ENCODE measurements at regions not wholly inside any gene's neighbourhood (a gene's known extent, or its start where the extent isn't known, plus 50 kb on each side); places are given as distances from the start of the nearest gene placed in this dataset.
"Not testable (repeated sequence)": the region's sequence is repeated elsewhere in the genome, so short reads cannot be mapped to it uniquely, and the experiment has no call there.

DNA sequence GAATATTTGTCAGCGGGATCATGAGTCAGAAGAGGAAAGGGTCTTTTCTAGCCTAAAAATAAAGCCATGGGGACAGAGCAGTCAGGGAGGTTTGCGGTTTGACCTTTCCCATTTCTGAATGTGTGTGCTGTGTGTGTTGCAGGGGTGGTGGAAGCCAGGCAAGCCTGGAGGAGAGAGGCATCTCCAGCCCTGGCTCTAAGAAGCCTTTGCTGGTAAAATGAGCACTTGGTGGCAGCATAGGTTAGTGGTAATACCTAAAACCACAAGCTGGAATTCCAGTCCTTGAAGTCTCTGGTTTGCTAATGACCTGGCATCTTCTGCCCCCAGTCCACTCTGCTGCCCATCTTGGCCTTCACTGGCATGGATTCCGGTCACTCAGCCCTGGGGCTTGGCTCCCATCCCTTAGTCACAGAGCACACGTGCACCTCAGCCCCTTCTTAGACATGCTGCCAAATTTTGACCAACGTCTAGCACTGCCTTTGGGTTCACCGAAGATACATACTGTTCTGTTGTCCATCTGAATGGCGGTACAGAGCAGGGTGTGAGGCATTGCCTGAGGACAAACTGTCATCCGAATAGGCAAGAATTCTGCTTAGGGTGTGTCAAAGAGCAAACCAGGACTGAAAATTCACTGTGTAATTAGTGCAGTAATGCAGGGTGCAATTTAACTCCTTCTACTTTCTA lies 52.7 kb downstream of the KCNA5 start:
- no peak for DNase-seq (ENCODE audit: extremely low read depth in 1 of 2, low read depth in 1 of 2)

- no peak for DNase-seq (ENCODE audit: extremely low read depth in 1 of 2, low read depth in 1 of 2)
Observed at GRCh38 chr12:5097786-5098185, 54.1 kb downstream of the KCNA5 start.

DNA sequence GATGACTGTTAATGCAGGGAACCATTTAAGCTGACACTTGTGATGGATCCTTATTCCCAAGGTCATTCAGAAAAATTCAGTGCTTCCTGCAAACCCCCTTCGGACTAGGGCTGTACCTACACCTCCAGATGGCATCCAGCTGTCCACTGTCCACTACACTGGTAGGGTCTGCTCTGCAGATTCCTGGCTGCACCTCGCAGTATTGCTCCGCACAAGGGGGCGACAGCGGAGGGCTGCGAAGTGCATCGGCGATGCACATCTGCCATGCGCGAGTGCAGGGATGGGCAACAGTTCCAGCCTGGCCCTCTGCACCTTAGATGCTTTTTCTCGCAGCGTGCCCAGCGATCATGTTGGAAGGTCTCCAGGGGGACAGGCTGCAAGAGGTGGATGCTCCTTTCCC lies 55.5 kb downstream of the KCNA5 start:
- no peak for DNase-seq (ENCODE audit: extremely low read depth in 1 of 2, low read depth in 1 of 2)

- DNase-seq (ENCODE audit: extremely low read depth in 1 of 2, low read depth in 1 of 2), result no peak
Observed at GRCh38 chr12:5099591-5099990, 55.9 kb downstream of the KCNA5 start.

- DNase-seq (ENCODE audit: extremely low read depth in 1 of 2, low read depth in 1 of 2), result no peak
Observed at GRCh38 chr12:5101686-5102085, 58.0 kb downstream of the KCNA5 start.

DNA sequence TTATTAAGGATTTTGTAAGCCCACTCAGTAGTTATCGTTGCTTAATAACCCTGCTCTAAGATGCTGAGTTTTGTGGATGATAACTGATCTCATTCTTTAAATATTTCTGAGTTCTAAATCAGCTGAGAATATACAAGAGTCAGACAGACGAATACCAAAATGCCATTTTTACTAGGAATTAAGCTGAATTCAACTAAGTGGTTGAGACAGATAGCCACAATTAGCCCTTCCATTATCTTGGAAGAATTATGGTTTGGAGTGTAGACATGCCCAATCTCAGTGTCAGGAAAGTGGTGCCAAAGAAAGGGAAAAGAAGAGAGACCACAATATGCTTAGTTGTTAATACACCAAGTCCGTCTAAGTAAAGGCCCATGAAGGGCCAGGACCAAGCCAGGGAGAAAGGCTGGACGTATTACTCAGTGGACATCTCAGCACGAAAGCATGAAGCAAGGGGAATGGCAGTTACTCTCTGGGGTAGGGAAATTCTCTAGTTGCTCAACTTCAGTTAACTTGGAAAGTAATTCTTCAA lies 58.6 kb downstream of the KCNA5 start:
- DNase-seq (ENCODE audit: extremely low read depth in 1 of 2, low read depth in 1 of 2), result no peak

DNA sequence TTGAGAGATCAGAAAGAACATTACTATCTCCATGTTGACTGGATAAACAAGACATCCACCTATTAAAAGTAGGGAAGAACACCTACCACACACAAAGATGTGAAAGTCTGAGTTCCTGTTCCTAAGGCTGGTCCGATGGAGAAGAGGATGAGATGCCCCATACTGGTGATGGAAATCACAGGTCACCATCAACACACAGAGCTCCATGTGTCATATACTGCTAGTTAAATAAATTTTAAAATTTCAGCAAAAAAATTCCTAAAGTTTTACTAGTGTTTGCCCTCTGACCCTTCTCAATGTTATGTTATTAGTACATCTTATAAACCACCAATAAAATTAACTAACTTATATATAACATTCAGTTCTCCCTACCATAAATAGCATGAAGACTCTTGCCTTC lies 59.1 kb downstream of the KCNA5 start:
- no peak for DNase-seq (ENCODE audit: extremely low read depth in 1 of 2, low read depth in 1 of 2)

GRCh38 chr12:5110345-5110744 lies 66.7 kb downstream of the KCNA5 start:
- no peak for DNase-seq (ENCODE audit: extremely low read depth in 1 of 2, low read depth in 1 of 2)

GRCh38 chr12:5114436-5114835 lies 70.8 kb downstream of the KCNA5 start:
- no peak for DNase-seq (ENCODE audit: extremely low read depth in 1 of 2, low read depth in 1 of 2)

- not testable (repeated sequence) for DNase-seq (ENCODE audit: extremely low read depth in 1 of 2, low read depth in 1 of 2)
Observed at GRCh38 chr12:5121784-5122183, 78.1 kb downstream of the KCNA5 start.

GRCh38 chr12:5122256-5122831 lies 78.7 kb downstream of the KCNA5 start:
- not testable (repeated sequence) for DNase-seq (ENCODE audit: extremely low read depth in 1 of 2, low read depth in 1 of 2)

- no peak for DNase-seq (ENCODE audit: extremely low read depth in 1 of 2, low read depth in 1 of 2)
Observed at GRCh38 chr12:5123921-5124320, 80.2 kb downstream of the KCNA5 start.

GRCh38 chr12:5124401-5124800 lies 80.7 kb downstream of the KCNA5 start:
- no peak for DNase-seq (ENCODE audit: extremely low read depth in 1 of 2, low read depth in 1 of 2)

DNA sequence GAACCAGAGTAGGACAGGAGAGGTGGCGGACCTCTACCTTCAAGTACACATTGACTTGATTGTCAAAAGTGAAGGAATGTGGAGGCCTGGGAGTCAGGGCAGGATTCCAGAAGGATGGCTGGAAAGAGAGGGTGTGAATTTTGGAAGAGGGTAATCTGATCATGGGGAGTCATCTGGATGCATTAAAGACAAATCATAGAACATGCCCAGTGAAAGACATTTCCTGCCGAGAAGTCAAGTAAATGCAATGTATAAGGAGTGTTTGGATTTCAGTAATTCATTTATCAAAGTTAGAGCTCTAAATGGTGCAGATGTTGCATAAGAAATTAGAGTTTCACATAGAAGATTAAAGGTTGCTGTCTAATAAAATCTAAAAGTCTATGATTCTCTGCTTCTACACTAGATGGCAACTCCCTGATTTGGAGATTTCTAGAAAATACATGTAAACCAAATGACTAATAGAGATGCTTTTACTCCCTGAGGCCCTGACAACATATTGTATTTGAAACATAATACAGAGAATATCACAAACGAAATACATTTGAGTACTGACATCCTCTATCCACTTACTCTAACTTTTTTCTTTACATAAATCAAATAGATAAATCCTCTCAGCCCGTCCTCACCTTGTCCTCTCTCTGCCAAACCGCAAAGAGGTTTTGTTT lies 91.3 kb downstream of the KCNA5 start:
- no peak for DNase-seq (ENCODE audit: extremely low read depth in 1 of 2, low read depth in 1 of 2)

DNA sequence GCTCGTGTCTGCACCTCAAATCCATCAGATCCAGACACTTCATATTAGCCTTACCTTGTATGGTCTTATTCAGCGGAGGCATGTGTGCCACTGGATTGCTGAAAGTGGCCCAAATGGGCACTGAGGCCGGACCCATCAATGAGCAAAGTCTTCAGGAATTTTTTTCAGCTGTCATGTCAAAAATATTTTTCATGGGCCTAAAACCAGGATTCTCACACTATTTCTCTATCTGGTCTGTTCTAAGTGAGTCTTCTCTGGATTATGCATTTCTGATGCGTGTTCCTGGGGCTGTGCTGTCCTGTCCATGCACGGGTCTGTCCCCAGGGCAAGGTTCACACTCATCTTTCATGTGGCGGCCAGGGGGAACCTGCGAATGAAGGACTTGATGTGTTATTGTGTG lies 94.6 kb downstream of the KCNA5 start:
- no peak for DNase-seq (ENCODE audit: extremely low read depth in 1 of 2, low read depth in 1 of 2)

GRCh38 chr12:5138845-5139244 lies 95.2 kb downstream of the KCNA5 start:
- DNase-seq (ENCODE audit: extremely low read depth in 1 of 2, low read depth in 1 of 2), result no peak

DNA sequence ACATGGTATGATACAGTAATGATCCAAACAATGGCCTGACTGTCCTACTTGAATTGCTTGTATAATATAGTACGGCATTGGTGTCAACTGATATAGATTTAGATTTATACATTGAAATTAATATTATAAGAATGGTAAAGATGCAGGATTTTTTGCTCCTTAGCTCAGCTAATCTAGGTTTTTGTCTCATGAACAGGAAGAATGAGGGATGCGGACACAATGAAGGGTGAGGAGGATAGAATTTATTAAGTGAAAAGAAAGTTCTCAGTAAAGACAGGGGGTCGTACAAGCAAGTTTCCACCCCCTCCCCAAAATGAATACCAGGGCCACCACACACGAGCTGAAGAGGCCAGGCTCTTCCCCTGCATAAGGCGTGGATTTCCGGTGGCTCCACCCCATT lies 96.1 kb downstream of the KCNA5 start:
- no peak for DNase-seq (ENCODE audit: extremely low read depth in 1 of 2, low read depth in 1 of 2)

DNA sequence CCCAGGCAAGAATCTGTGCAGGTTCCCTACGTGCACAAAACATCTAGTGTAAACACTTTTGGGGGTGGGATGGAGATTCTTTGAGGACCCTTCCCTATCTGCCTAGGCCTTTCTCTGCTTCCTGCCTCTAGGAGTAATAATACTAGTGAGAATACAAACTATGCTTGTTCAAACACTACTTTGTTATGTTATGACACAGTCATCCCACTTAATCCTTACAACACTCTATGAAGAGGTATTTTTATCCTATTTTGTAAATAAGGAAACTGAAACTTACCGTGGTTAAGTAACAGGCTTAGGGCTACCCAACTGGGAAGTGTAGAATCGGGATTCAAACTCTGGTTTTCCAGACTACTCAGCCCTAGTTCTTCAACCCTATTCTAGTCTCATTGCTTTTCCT lies 96.5 kb downstream of the KCNA5 start:
- no peak for DNase-seq (ENCODE audit: extremely low read depth in 1 of 2, low read depth in 1 of 2)

DNA sequence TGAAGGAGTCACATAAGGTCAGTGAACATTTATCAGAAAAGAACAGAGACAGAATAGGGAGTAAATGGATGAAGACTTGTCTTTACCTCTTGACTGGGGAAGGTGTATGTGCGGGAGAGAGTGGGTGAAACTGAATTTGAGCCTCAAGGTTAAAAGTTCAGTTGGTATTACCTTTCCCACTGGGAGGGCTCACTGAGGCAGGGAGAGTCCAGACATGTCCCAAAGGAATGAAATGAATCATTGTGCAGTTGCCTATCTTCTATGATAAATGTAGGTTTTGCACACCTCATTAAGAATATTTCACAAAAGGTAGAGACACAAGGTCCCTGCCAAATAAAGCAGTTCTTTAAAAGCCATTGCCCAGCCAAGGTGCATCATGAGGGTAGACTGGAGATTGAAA lies 105.2 kb downstream of the KCNA5 start:
- DNase-seq (ENCODE audit: extremely low read depth in 1 of 2, low read depth in 1 of 2), result no peak

- no peak for DNase-seq (ENCODE audit: extremely low read depth in 1 of 2, low read depth in 1 of 2)
Observed at GRCh38 chr12:5154091-5154490, 110.4 kb downstream of the KCNA5 start.

GRCh38 chr12:5155866-5156265 lies 112.2 kb downstream of the KCNA5 start:
- DNase-seq (ENCODE audit: extremely low read depth in 1 of 2, low read depth in 1 of 2), result no peak

GRCh38 chr12:5160827-5161226 lies 117.1 kb downstream of the KCNA5 start:
- DNase-seq (ENCODE audit: extremely low read depth in 1 of 2, low read depth in 1 of 2), result no peak

All from stimulated activated CD8-positive, alpha-beta memory T cell treated with anti-CD3 and anti-CD28 coated beads, Interleukin-7, amount 100 ng/mL, for 48 hours (primary cell).